Muscle of leg (tissue), 3 donors: ENCODE measurements at regions not wholly inside any gene's neighbourhood (a gene's known extent, or its start where the extent isn't known, plus 50 kb on each side); places are given as distances from the start of the nearest gene placed in this dataset.

Experiments used
- DNase-seq: peaks from one replicate; pipeline ENCODE4 v3.0.0; 2013
- H3K27ac ChIP-seq: one replicate; pipeline ENCODE4 v1.5.1; 2013; ENCODE audit warnings: mild to moderate bottlenecking, low read length, control low read depth
- H3K27me3 ChIP-seq: one replicate; pipeline ENCODE4 v1.6.1; 2013; ENCODE audit warnings: low read length; ENCODE audit not compliant: control insufficient read depth, insufficient read depth
- H3K36me3 ChIP-seq: one replicate; pipeline ENCODE4 v1.6.1; 2013; ENCODE audit warnings: low read length; ENCODE audit not compliant: control insufficient read depth, insufficient read depth
- H3K4me1 ChIP-seq: one replicate; pipeline ENCODE4 v1.6.1; 2013; ENCODE audit warnings: low read length; ENCODE audit not compliant: control insufficient read depth, insufficient read depth
- H3K4me3 ChIP-seq: one replicate; pipeline ENCODE4 v1.5.1; 2013; ENCODE audit warnings: low read length, control low read depth
- H3K9me3 ChIP-seq: replicated peaks from 2 replicates; pipeline ENCODE4 v1.6.1; 2013; ENCODE audit warnings: low read depth, low read length; ENCODE audit not compliant: control insufficient read depth
- WGBS: methylation state at CpG from one replicate; pipeline ENCODE4 v1.1.5; 2013; ENCODE audit warnings: missing lambda C conversion rate; ENCODE audit not compliant: insufficient coverage; 5-methylcytosine and 5-hydroxymethylcytosine counted together

DNA sequence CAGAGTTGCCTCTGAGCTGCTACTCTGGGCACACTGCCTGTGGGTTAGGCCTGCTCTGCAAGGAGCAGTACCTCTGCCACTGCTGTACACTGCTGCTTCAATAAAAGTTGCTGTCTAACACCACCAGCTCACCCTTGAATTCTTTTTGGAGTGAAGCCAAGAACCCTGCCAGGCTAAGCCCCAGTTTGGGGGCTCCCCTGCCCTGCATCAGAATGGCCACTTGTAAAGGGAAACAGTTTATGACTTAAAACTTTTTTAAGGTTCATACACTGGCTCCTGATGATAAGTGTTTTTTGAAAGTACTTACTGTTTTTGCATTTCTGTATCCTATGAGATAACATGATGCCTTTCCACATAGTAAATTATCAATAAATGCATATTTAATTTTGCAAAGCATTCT lies 310.0 kb downstream of the LMO4 start:
- no peak overlapping the region for H3K27ac ChIP-seq
- no peaks in the 10 kb centered on the region for H3K9me3 ChIP-seq
- H3K4me3 ChIP-seq: no peak overlapping the region
- no peak for DNase-seq
- H3K4me1 ChIP-seq: peaks cover 3% of the 10 kb centered on the region
- no peaks in the 10 kb centered on the region for H3K36me3 ChIP-seq
- no peaks in the 10 kb centered on the region for H3K27me3 ChIP-seq

DNA sequence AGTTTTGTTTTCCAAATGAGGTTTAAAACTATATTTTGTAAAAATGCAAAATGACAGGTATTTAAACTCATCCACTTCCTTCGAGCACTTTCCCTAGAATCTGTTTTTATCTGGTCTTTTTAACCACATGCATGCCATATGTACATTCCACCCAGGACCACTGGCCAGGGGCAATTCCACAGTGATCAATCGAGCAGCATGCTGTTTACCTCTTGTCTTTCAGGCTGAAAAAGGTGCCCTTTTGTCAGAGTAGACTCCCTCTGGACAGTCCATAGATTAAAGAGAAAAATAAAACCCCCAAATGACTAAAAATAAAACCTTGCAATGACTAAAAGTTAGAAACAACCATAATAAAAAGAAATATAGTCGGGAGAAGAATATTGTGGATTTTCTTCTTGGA lies 313.3 kb downstream of the LMO4 start:
- Histone ChIP-seq H3K4me1 (peaks cover 3% of the 10 kb centered on the region), H3K9me3 (no peaks in the 10 kb centered on the region), H3K27ac (no peak overlapping the region), H3K4me3 (no peak overlapping the region), H3K36me3 (no peaks in the 10 kb centered on the region), H3K27me3 (no peaks in the 10 kb centered on the region)
- WGBS: 17% methylated on average over 1 of the region's 3 CpGs
- DNase-seq: no peak

GRCh38 chr1:87642581-87643221 lies 314.0 kb downstream of the LMO4 start:
- WGBS: 80% methylated on average over 1 of the region's 3 CpGs
- peak; percentile 25 for DNase-seq
- Histone ChIP-seq H3K27me3 (no peaks in the 10 kb centered on the region), H3K4me1 (peaks cover 3% of the 10 kb centered on the region), H3K4me3 (no peak overlapping the region), H3K27ac (no peak overlapping the region), H3K36me3 (no peaks in the 10 kb centered on the region), H3K9me3 (no peaks in the 10 kb centered on the region)

DNA sequence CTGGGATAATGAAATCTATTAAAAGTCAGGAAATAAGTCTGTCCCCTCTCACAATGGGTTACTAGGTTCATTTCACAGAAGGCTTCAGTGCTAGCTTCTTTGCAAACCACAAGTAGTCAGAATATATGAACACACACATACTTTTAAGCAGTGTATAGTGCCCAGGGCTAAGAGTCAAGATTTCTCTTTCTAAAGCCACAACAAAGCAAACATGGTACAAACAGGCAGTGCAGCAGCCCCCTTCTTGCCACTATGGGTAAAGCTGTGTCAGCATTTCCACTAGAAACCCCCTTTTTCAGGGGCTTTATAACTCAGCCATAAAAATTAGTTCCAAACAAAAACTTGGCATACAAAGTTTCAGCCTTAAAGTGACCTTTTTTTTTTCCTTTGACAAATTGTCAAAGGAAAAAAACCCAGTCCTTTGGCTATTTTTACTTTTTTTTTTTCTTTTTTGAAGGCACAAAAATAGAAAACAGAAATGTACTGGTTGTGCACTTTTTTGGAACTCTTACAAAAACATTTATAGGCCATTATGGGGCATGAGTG lies 315.4 kb downstream of the LMO4 start:
- no peaks in the 10 kb centered on the region for H3K36me3 ChIP-seq
- no peak for DNase-seq
- H3K27me3 ChIP-seq: no peaks in the 10 kb centered on the region
- no peak overlapping the region for H3K4me3 ChIP-seq
- peaks cover 3% of the 10 kb centered on the region for H3K4me1 ChIP-seq
- H3K27ac ChIP-seq: no peak overlapping the region
- H3K9me3 ChIP-seq: no peaks in the 10 kb centered on the region

- Histone ChIP-seq H3K4me1 (peaks cover 3% of the 10 kb centered on the region), H3K36me3 (no peaks in the 10 kb centered on the region), H3K27me3 (no peaks in the 10 kb centered on the region), H3K4me3 (no peak overlapping the region), H3K27ac (peak overlapping the region; percentile 16), H3K9me3 (no peaks in the 10 kb centered on the region)
- no CpG with 5 or more reads among the region's 7 CpGs for WGBS
- peak; percentile 65 for DNase-seq
Observed at GRCh38 chr1:87644579-87645190, 316.0 kb downstream of the LMO4 start.

DNA sequence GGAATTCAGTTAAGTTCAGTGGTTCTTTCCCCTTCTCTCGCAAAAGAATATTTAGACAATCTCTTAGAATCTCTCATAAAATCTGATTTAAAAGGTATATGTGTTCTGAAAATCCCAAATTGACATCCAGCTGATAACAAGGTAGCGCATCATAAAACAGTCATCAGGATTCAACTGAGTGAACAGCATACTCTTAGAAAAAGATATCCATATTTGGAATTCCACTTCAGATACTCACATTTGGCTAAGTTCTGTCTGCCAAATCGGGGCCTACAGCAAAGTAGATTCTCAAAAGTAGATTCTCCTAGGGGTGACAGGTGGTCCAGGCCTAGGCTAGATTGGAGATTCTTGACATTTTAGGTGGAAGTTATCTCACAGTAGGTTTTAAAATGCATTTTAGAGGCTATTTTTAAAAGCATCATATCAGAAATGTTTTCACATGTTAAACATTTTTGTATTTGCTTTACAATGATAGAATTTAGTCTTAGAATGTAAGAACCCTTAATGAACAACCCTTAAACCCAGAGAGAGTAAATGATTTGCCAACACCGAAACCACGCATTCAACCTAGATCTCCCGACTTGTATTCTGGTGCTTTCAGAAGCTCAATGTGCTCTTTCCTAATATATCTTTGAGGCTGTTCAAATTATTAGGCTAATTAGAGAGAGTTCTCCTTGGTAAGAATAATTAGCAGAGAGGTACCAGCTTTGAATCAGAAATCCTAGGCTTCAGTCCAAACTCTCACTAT lies 318.9 kb downstream of the LMO4 start:
- DNase-seq: no peak
- Histone ChIP-seq H3K9me3 (no peaks in the 10 kb centered on the region), H3K27me3 (no peaks in the 10 kb centered on the region), H3K4me1 (peaks cover 4% of the 10 kb centered on the region), H3K4me3 (no peak overlapping the region), H3K27ac (no peak overlapping the region), H3K36me3 (no peaks in the 10 kb centered on the region)
- 100% methylated on average over 1 of the region's 6 CpGs for WGBS

DNA sequence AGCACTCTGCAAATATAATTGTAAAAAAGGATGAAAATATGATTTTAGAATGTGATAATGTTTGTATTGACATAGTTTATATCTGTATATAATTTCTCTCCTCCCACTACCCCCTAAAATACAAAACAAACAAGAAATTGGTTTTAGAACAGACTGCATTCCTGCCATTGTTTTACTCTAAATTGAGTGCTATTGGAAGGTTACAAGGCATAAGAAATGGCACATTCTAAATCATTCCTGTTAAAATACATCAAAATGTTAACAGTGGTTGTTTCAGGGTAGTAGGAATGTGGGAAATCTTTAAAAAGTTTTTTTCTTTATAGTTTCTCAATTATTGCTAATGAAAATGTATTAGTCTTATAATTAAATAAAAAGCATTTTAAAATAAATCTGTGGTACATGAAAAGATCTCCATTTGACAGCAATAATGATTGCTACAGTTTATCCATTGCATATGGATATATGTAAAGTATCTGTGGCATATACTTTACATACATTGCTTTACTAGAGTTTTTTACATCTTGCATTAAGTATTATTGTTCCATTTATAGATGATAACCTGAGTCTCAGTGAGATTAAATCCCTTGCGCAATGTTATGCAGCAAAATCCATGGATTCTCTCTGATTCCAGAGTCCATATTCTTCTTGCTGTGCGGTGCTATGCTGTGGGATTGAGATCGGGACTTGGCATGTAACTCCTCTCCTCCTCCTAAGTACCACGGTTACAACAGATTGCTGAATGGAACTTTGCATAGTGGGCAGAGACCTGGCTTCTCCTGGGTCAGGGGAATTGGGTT lies 319.8 kb downstream of the LMO4 start:
- no peak overlapping the region for H3K27ac ChIP-seq
- no peaks in the 10 kb centered on the region for H3K36me3 ChIP-seq
- no peak for DNase-seq
- no peak overlapping the region for H3K4me3 ChIP-seq
- no CpG with 5 or more reads among the region's 4 CpGs for WGBS
- no peaks in the 10 kb centered on the region for H3K27me3 ChIP-seq
- H3K9me3 ChIP-seq: no peaks in the 10 kb centered on the region
- peaks cover 4% of the 10 kb centered on the region for H3K4me1 ChIP-seq

- H3K9me3 ChIP-seq: no peaks in the 10 kb centered on the region
- peaks cover 4% of the 10 kb centered on the region for H3K4me1 ChIP-seq
- no peak overlapping the region for H3K4me3 ChIP-seq
- no peak overlapping the region for H3K27ac ChIP-seq
- 69% methylated on average over 4 of the region's 5 CpGs for WGBS
- no peaks in the 10 kb centered on the region for H3K36me3 ChIP-seq
- no peaks in the 10 kb centered on the region for H3K27me3 ChIP-seq
- DNase-seq: peak; percentile 68
Observed at GRCh38 chr1:87650306-87650705, 321.6 kb downstream of the LMO4 start.

- Histone ChIP-seq H3K9me3 (no peaks in the 10 kb centered on the region), H3K4me1 (peaks cover 4% of the 10 kb centered on the region), H3K27me3 (no peaks in the 10 kb centered on the region), H3K4me3 (no peak overlapping the region), H3K36me3 (no peaks in the 10 kb centered on the region), H3K27ac (no peak overlapping the region)
- DNase-seq: no peak
- no CpG with 5 or more reads among the region's 3 CpGs for WGBS
Observed at GRCh38 chr1:87652176-87652575, 323.5 kb downstream of the LMO4 start.

GRCh38 chr1:87665151-87665550 lies 336.5 kb downstream of the LMO4 start:
- Histone ChIP-seq H3K36me3 (no peaks in the 10 kb centered on the region), H3K4me1 (no peaks in the 10 kb centered on the region), H3K27ac (no peak overlapping the region), H3K9me3 (peaks cover 3% of the 10 kb centered on the region), H3K27me3 (no peaks in the 10 kb centered on the region), H3K4me3 (no peak overlapping the region)
- DNase-seq: no peak
- WGBS: no CpG with 5 or more reads among the region's 2 CpGs
